ENCODE measurements at regions not wholly inside any gene's neighbourhood (a gene's known extent, or its start where the extent isn't known, plus 50 kb on each side); places are given as distances from the start of the nearest gene placed in this dataset.

- TF ChIP-seq MAFK (IDR thresholded peaks at IDR 0.05; ENCODE audit: partially characterized antibody) (no peak), ZFP36 (IDR thresholded peaks at IDR 0.05; ENCODE audit: borderline replicate concordance, partially characterized antibody) (no peak), CTCF (IDR thresholded peaks at IDR 0.05) (no peak)
These were observed 837.2 kb downstream of the NTRK3 start for GRCh38 chr15:87419344-87419743.
